A549 (cell line): ENCODE measurements at regions not wholly inside any gene's neighbourhood (a gene's known extent, or its start where the extent isn't known, plus 50 kb on each side); places are given as distances from the start of the nearest gene placed in this dataset.

ENCODE experiments used
- ATAC-seq, 2 experiments: fragments of 200-7000 bp in 1 of 2; fragments of >200 bp in 1 of 2; cut with Nextera tagmentation in 1 of 2; cut with Tn5 transposase in 1 of 2; 3 replicates each; pipeline versions ENCODE4 v1.8.0 to v1.9.1; 2018 to 2020; ENCODE audit warnings: mild to moderate bottlenecking in 1 of 2, moderate library complexity in 1 of 2
- CTCF ChIA-PET: fragments of 300-600 bp; sonication (Branson Sonifier 250); formaldehyde crosslinking; extraction: SDS; loops from one replicate; lab custom pipeline; 2021; ENCODE audit warnings: antibody characterized with exemption, inconsistent platforms; lab: Yijun Ruan, JAX
- POLR2A ChIA-PET: fragments of 350-600 bp; formaldehyde crosslinking; extraction: SDS; loops from one replicate; lab custom pipeline; 2021; ENCODE audit warnings: antibody characterized with exemption, inconsistent platforms; lab: Yijun Ruan, JAX
- DNase-seq, 2 experiments: peaks; one replicate each; pipeline versions ENCODE4 v3.0.0 to v3.0.0-alpha.2; 2011 to 2016; ENCODE audit warnings: low read depth in 1 of 2, low spot score in 1 of 2
- FAIRE-seq: peaks from 2 replicates; lab custom pipeline; 2011; peaks lifted over from hg19 to GRCh38; lab: Jason Lieb, UNC
- H3K27ac ChIP-seq, 2 experiments: fragments of >200 bp; sonication (Bioruptor Twin); formaldehyde crosslinking; 3 replicates each; pipeline ENCODE4 v1.5.1; 2016 to 2017
- H3K4me1 ChIP-seq: fragments of >200 bp; sonication (Bioruptor Twin); formaldehyde crosslinking; 3 replicates; pipeline ENCODE4 v1.6.1; 2016
- H3K4me2 ChIP-seq: fragments of >200 bp; sonication (Bioruptor Twin); formaldehyde crosslinking; 3 replicates; pipeline ENCODE4 v1.6.1; 2016
- H3K4me3 ChIP-seq: fragments of >200 bp; sonication (Bioruptor Twin); formaldehyde crosslinking; 3 replicates; pipeline ENCODE4 v1.5.1; 2016
- H3K9me3 ChIP-seq: fragments of >200 bp; sonication (Bioruptor Twin); formaldehyde crosslinking; 3 replicates; pipeline ENCODE4 v1.6.1; 2016
- CBX8 ChIP-seq: fragments of 200-600 bp; sonication (generic); IDR thresholded peaks from 2 replicates; pipeline ENCODE4 v1.6.1; 2016
- CEBPB ChIP-seq, 2 experiments: fragments of >200 bp in 1 of 2; sonication (Bioruptor Twin) in 1 of 2; formaldehyde crosslinking in 1 of 2; IDR thresholded peaks; 2 replicates each; pipeline ENCODE4 v1.6.1; 2012 to 2016
- CHD2 ChIP-seq: fragments of 150-350 bp; IDR thresholded peaks from 2 replicates; pipeline ENCODE4 v1.6.1; 2014; ENCODE audit warnings: low read length; ENCODE audit not compliant: partially characterized antibody
- CHD4 ChIP-seq: fragments of 200-600 bp; sonication (generic); IDR thresholded peaks from 2 replicates; pipeline ENCODE4 v1.6.1; 2016; ENCODE audit warnings: antibody characterized with exemption, mild to moderate bottlenecking, borderline replicate concordance
- EP300 ChIP-seq, 2 experiments: fragments of >200 bp; sonication (Bioruptor Twin); formaldehyde crosslinking; IDR thresholded peaks; 2 replicates in 1 of 2; 3 replicates in 1 of 2; pipeline ENCODE4 v1.6.1; 2016 to 2017
- FOSL2 ChIP-seq, 2 experiments: fragments of 450-650 bp in 1 of 2; fragments of >200 bp in 1 of 2; sonication (Bioruptor Twin) in 1 of 2; formaldehyde crosslinking; IDR thresholded peaks; 2 replicates each; pipeline versions ENCODE4 v1.5.0 to v1.6.1; 2016 to 2020; ENCODE audit warnings: mild to moderate bottlenecking in 1 of 2, moderate library complexity in 1 of 2
- FOXS1 ChIP-seq: fragments of 250-450 bp; sonication (Bioruptor Pico); IDR thresholded peaks from 2 replicates; pipeline ENCODE4 v1.5.0; 2020; ENCODE audit warnings: mild to moderate bottlenecking, moderate library complexity
- HOXA7 ChIP-seq: fragments of 250-450 bp; sonication (Bioruptor Pico); IDR thresholded peaks from 2 replicates; pipeline ENCODE4 v1.5.0; 2020; ENCODE audit warnings: mild to moderate bottlenecking, moderate library complexity
- JUNB ChIP-seq: fragments of >200 bp; sonication (Bioruptor Twin); formaldehyde crosslinking; IDR thresholded peaks from 2 replicates; pipeline ENCODE4 v1.6.1; 2016
- KDM1A ChIP-seq: fragments of 200-600 bp; sonication (generic); IDR thresholded peaks from 2 replicates; pipeline ENCODE4 v1.6.1; 2016; ENCODE audit warnings: low read depth, mild to moderate bottlenecking
- KDM5A ChIP-seq: fragments of 200-600 bp; sonication (generic); IDR thresholded peaks from 2 replicates; pipeline ENCODE4 v1.6.1; 2016; ENCODE audit warnings: antibody characterized with exemption, mild to moderate bottlenecking
- MAFK ChIP-seq: fragments of 450-650 bp; IDR thresholded peaks from 2 replicates; pipeline ENCODE4 v1.6.1; 2014; ENCODE audit not compliant: partially characterized antibody
- NR3C1 ChIP-seq: fragments of >200 bp; sonication (Bioruptor Twin); formaldehyde crosslinking; IDR thresholded peaks from 3 replicates; pipeline ENCODE4 v1.6.1; 2017
- PHF8 ChIP-seq: fragments of 200-600 bp; sonication (generic); IDR thresholded peaks from 2 replicates; pipeline ENCODE4 v1.6.1; 2016; ENCODE audit warnings: low read depth, mild to moderate bottlenecking, antibody characterized with exemption, moderate library complexity, borderline replicate concordance
- POLR2A ChIP-seq: IDR thresholded peaks from 2 replicates; pipeline ENCODE4 v1.6.1; 2012; ENCODE audit warnings: mild to moderate bottlenecking, low read length
- POLR2AphosphoS2 ChIP-seq: conservative IDR thresholded peaks from 2 replicates; pipeline ENCODE4 v1.6.1; 2012; ENCODE audit warnings: low read length, improper control_type of control experiment, inconsistent platforms
- RAD21 ChIP-seq, 2 experiments: fragments of >200 bp in 1 of 2; sonication (Bioruptor Twin) in 1 of 2; formaldehyde crosslinking in 1 of 2; IDR thresholded peaks in 1 of 2; conservative IDR thresholded peaks in 1 of 2; 2 replicates in 1 of 2; 3 replicates in 1 of 2; pipeline ENCODE4 v1.6.1; 2012 to 2018; ENCODE audit warnings: inconsistent platforms in 1 of 2
- RCOR1 ChIP-seq: fragments of 150-350 bp; IDR thresholded peaks from 2 replicates; pipeline ENCODE4 v1.6.1; 2014; ENCODE audit warnings: antibody characterized with exemption, low read length, low read depth
- RNF2 ChIP-seq: fragments of 200-600 bp; sonication (generic); IDR thresholded peaks from 2 replicates; pipeline ENCODE4 v1.6.1; 2016; ENCODE audit warnings: low read depth, mild to moderate bottlenecking, antibody characterized with exemption, moderate library complexity, borderline replicate concordance
- SMC3 ChIP-seq: fragments of >200 bp; sonication (Bioruptor Twin); formaldehyde crosslinking; IDR thresholded peaks from 3 replicates; pipeline ENCODE4 v1.6.1; 2018; ENCODE audit warnings: inconsistent platforms
- TP53 ChIP-seq: fragments of 250-450 bp; sonication (Bioruptor Pico); IDR thresholded peaks from 2 replicates; pipeline ENCODE4 v1.5.0; 2021; ENCODE audit warnings: mild to moderate bottlenecking, moderate library complexity
- ZNF302 ChIP-seq: fragments of 250-450 bp; sonication (Bioruptor Pico); IDR thresholded peaks from 2 replicates; pipeline ENCODE4 v1.9.0; 2021; ENCODE audit warnings: inconsistent platforms, mild to moderate bottlenecking, moderate library complexity
- WGBS: methylation state at CpG from one replicate; pipeline ENCODE4 v1.1.6; 2017; ENCODE audit errors: missing lambda C conversion rate; 5-methylcytosine and 5-hydroxymethylcytosine counted together
- TF ChIP-seq, protein P1 (sequence below): fragments of 250-450 bp; sonication (Bioruptor Pico); IDR thresholded peaks from 2 replicates; pipeline ENCODE4 v1.5.0; 2020; ENCODE audit warnings: low read depth, mild to moderate bottlenecking, moderate library complexity
- TF ChIP-seq, protein P2 (sequence below): fragments of 250-450 bp; sonication (Bioruptor Pico); IDR thresholded peaks from 2 replicates; pipeline ENCODE4 v1.5.0; 2021; ENCODE audit warnings: mild to moderate bottlenecking, moderate library complexity, borderline replicate concordance
- TF ChIP-seq, protein P3 (sequence below): fragments of 150-350 bp; IDR thresholded peaks from 2 replicates; pipeline ENCODE4 v1.6.1; 2014; ENCODE audit warnings: low read depth, mild to moderate bottlenecking, low read length

DNA sequence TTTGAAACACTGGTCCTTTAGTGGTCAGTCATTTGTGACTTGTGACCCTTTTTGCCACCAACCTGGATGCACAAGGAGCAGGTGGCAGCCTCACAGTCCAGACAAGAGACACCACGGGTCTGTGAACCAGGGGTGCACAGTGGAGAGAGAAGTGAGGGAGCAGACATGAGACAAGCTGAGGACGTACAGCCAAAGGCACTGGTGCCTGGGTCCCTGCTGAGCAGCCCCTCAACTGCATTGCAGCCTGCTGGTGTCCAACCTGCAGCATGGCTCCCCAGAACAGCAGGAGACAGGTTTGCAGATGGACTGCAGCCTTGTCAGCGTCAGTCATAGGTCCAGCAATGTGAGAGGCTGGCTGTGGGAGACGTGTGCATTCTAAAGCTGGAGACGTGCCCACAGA is 124.2 kb upstream of the FSTL4 start (continued):
- TF ChIP-seq, protein P1, sequence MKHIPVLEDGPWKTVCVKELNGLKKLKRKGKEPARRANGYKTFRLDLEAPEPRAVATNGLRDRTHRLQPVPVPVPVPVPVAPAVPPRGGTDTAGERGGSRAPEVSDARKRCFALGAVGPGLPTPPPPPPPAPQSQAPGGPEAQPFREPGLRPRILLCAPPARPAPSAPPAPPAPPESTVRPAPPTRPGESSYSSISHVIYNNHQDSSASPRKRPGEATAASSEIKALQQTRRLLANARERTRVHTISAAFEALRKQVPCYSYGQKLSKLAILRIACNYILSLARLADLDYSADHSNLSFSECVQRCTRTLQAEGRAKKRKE (CRISPR knock-in tag): no peak

DNA sequence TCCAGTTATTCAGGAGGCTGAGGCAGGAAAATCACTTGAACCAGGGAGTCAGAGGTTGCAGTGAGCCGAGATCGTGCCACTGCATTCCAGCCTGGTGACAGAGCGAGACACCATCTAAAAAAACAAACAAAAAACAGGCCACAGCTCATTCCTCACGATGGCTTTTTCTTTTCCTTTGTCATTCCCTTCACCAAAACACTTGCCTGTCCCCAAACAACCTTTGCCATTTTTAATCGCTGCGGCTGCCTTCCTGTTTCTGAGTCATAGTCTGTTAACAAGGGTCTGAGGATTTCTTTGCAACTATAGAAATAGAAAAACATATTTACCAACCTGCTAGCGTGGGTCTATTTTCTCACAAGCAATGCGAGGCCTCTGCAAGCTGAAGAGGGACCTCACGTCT is 123.0 kb upstream of the FSTL4 start:
- WGBS: 13% methylated on average over 9 of the region's 9 CpGs
- ChIA-PET POLR2A (no interaction called here), CTCF (no interaction called here)
- no peak for FAIRE-seq
- peak overlapping the region; percentile 57 for H3K4me2 ChIP-seq
- H3K9me3 ChIP-seq: peaks cover 10% of the 10 kb centered on the region; the same call in 2 of the 3 replicates
- no peak overlapping the region for H3K4me3 ChIP-seq
- no peak; a peak in 1 of 6 replicates for ATAC-seq
- H3K4me1 ChIP-seq: peaks cover 25% of the 10 kb centered on the region
- H3K27ac ChIP-seq: peak overlapping the region; percentile 66 to 69; a peak in 5 of 6 replicates
- TF ChIP-seq JUNB (0 out of 2 replicates have a peak, but pooled peaks have one; percentile 22), POLR2A (no peak), KDM5A (no peak), SMC3 (0 out of 3 replicates have a peak, but pooled peaks have one; percentile 8), FOXS1 (CRISPR knock-in tag) (no peak), FOSL2 (IDR thresholded peaks at IDR 0.05) (no peak), FOSL2 (CRISPR knock-in tag; IDR thresholded peaks at IDR 0.05) (peak; percentile 34; the same call in 1 of the 2 replicates)
- TF ChIP-seq, all 56 proteins: peak for 3
- DNase-seq: peak in 1 of 2 experiments; percentile 36

DNA sequence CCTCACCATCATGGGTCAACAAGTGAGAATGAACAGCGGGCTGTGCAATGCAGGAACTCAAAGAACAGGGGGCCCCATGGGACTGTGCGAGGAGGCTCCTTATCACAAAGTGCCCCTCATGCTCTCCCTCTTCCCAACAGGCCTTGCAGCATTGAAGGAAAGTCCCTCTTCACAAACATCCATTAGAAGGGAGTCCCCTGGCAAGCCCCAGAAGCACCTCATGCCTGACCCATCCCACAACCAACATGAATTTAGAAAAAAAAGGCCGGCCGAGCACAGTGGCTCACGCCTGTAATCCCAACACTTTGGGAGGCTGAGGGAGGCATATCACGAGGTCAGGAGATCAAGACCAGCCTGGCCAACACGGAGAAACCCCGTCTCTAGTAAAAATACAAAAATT is 122.6 kb upstream of the FSTL4 start:
- Histone ChIP-seq H3K4me1 (peaks cover 25% of the 10 kb centered on the region), H3K4me2 (peak overlapping the region; percentile 57), H3K27ac (peak overlapping the region; percentile 66 to 69; a peak in 5 of 6 replicates), H3K9me3 (peaks cover 14% of the 10 kb centered on the region; the same call in 2 of the 3 replicates), H3K4me3 (no peak overlapping the region)
- CTCF ChIA-PET: interaction anchor here (1.0 kb wide), 1 partner anchor 24 kb away, joined by 3 read pairs; no protein-coding TSS in a partner anchor
- no peak for ATAC-seq
- 88% methylated on average over 8 of the region's 8 CpGs for WGBS
- no peak for FAIRE-seq
- TF ChIP-seq, protein P2, sequence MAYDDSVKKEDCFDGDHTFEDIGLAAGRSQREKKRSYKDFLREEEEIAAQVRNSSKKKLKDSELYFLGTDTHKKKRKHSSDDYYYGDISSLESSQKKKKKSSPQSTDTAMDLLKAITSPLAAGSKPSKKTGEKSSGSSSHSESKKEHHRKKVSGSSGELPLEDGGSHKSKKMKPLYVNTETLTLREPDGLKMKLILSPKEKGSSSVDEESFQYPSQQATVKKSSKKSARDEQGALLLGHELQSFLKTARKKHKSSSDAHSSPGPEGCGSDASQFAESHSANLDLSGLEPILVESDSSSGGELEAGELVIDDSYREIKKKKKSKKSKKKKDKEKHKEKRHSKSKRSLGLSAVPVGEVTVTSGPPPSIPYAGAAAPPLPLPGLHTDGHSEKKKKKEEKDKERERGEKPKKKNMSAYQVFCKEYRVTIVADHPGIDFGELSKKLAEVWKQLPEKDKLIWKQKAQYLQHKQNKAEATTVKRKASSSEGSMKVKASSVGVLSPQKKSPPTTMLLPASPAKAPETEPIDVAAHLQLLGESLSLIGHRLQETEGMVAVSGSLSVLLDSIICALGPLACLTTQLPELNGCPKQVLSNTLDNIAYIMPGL: no peak
- no peak for TF ChIP-seq JUNB
- no peak for TF ChIP-seq TP53 (CRISPR knock-in tag)
- no peak for TF ChIP-seq MAFK
- TF ChIP-seq, protein P3, sequence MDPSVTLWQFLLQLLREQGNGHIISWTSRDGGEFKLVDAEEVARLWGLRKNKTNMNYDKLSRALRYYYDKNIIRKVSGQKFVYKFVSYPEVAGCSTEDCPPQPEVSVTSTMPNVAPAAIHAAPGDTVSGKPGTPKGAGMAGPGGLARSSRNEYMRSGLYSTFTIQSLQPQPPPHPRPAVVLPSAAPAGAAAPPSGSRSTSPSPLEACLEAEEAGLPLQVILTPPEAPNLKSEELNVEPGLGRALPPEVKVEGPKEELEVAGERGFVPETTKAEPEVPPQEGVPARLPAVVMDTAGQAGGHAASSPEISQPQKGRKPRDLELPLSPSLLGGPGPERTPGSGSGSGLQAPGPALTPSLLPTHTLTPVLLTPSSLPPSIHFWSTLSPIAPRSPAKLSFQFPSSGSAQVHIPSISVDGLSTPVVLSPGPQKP: no peak
- no peak for TF ChIP-seq CHD4
- no peak for TF ChIP-seq ZNF302 (CRISPR knock-in tag)
- TF ChIP-seq HOXA7 (CRISPR knock-in tag): no peak
- no peak for TF ChIP-seq CEBPB (IDR thresholded peaks at IDR 0.05)
- no peak for TF ChIP-seq CBX8
- TF ChIP-seq PHF8: no peak
- TF ChIP-seq RCOR1: no peak
- TF ChIP-seq KDM1A: no peak
- no peak for TF ChIP-seq EP300 (IDR thresholded peaks at IDR 0.05)
- TF ChIP-seq KDM5A: no peak
- no peak for TF ChIP-seq RAD21 (conservative IDR thresholded peaks at IDR 0.05 in 1 of 2, IDR thresholded peaks at IDR 0.05 in 1 of 2)
- no peak for TF ChIP-seq NR3C1
- no peak for TF ChIP-seq CHD2
- no peak for TF ChIP-seq RNF2
- no peak for TF ChIP-seq POLR2AphosphoS2
- POLR2A ChIA-PET: no interaction called here
- DNase-seq: no peak
